CD4-positive, alpha-beta T cell treated with Interleukin-15 for 1 hour (primary cell): ENCODE measurements at regions not wholly inside any gene's neighbourhood (a gene's known extent, or its start where the extent isn't known, plus 50 kb on each side); places are given as distances from the start of the nearest gene placed in this dataset.

Experiments
- DNase-seq: peaks from one replicate; pipeline ENCODE4 v3.0.0-alpha.2; 2020

DNA sequence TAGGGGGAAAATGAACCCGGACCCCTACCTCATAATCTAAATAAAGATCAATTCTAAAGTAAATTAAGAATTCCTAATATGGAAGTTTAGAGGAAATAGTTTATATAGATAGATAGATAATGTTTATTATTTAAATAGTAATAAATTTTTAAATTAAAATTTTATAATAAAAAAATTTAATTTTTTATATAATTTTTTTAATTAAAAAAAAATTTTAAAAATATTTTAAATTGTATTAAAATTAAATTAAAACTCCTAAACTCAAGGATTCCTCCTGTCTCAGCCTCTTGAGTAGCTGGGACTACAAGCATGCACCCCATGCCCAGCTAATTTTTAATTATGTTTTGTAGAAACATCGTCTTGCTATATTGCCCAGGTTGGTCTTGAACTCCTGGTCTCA is 186.9 kb upstream of the VRK2 start:
- no peak for DNase-seq

GRCh38 chr2:57862153-57862552 is 184.5 kb upstream of the VRK2 start:
- no peak for DNase-seq

DNA sequence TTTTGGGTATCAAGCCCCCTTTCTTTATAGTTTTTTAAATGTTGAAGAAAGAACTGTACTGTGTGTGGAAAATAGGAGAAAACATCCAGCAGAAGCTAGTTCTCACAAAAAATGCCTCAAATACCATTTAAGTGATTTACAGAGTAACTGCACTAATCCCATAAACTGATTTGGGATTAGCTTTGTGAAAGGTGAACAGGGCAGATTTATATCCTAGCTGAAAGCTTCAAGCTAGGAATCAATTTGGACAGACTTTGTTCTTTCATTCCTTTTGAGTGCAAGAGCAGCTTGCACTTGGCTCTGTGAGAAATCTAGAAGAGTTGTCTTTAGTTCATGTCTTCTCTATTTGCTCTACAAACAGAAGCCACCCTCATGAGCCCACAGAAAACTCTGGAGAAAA is 183.9 kb upstream of the VRK2 start:
- no peak for DNase-seq

DNA sequence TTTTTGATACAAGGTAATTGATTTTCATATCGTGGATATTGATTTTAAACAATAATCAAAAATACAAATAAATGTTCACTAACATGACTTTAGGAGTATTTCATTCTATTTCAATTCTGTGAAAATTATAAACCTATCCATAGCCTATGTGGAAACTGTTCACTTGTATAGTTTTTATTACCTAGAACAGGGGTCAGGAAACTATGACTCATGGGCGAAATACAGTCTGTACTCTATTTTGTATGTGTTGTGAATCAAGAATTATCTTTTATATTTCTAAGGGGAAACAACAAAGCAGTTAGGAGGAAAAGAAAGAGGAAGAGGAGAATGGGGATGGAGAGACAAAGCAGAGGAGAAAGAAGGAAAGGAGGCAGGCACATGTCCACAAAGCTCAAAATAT is 181.7 kb upstream of the VRK2 start:
- DNase-seq = no peak

- no peak for DNase-seq
These were observed 178.9 kb upstream of the VRK2 start for GRCh38 chr2:57867730-57868129.

- no peak for DNase-seq
These were observed 177.9 kb upstream of the VRK2 start for GRCh38 chr2:57868619-57869139.

- no peak for DNase-seq
These were observed 176.8 kb upstream of the VRK2 start for GRCh38 chr2:57869758-57870344.

GRCh38 chr2:57876313-57876712 is 170.3 kb upstream of the VRK2 start:
- no peak for DNase-seq

DNA sequence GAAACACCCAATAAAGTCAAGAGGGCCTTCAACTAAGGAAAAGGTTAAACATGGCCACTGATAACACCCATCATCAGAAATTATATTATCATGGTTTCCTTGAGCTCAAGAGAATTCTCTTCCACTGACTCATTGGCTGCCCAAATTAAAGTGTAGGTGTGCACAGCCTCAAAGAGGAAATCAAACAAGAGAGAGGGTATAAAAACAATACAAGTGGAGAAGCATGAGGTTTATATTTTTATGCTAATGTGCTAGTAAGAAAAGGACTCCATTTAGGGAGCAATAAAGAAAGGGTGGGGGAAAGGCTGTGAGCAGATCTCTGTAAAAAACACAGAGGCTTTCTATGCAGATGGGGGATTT is 168.8 kb upstream of the VRK2 start:
- no peak for DNase-seq

DNA sequence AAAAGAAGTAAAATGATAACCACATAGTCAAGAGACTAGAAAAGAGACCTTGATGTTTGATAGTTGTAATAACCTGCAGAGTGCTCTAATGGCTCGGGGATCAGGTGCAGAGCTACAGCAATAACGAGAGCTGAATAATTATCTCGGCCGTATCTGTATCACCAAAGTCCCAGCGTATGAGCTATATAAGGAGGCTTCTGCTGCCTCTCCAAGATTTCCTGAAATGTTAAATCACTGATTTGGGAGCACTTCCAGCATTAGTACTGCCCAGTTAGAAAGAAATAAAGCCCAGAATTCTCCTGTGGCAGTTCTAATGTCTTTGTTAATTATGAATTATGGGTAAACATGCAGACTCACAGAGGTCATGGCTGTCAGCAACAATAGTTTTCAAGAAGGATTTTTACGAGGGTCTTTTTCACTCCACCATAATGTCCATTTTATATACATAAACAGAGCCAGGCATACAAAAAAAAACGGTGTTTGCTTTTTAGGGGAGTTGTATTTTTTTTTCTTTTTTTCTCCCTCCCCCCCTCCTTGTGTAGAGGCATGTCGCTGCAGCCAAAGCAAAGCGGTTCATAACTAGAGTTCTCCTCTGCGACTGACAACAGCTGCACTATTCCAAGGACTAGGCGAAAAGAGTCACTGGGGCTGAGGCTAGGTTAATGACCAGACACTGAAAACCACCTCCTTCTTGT is 168.3 kb upstream of the VRK2 start:
- DNase-seq = no peak

DNA sequence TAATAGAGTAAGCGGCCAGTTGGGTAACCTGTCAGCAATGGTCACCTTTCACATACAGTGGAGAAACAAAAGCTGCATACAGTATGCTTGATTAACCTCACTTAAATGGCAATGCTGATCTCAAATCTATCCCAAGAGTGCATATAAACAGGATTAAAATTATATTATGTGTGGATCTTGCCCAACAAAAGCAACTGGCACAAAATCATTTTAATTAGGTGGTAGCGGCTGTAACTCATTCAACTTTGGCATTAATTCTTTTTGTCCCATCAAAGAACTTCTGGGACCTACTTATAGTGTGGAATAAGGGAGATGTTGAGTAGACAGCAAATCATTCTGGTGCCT is 167.8 kb upstream of the VRK2 start:
- DNase-seq = no peak

DNA sequence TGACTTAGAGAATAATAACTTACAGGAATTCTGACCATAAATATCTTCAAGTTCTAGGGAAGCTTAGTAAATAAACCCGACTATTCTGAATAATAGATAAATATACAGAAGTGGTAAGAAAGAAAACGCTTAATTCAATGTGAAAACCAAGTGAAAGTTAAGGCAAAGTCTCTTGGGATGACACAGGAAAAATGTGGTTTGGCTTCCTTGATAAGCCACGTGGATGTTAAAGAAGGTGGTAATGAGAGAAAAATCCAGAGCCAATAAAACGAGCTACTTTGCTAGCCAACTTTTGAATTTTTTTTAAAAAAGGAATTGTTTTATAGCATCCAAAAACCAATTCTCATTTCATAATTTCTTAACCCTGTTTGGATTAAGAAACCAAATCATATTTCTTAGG is 166.2 kb upstream of the VRK2 start:
- no peak for DNase-seq

- no peak for DNase-seq
These were observed 165.6 kb upstream of the VRK2 start for GRCh38 chr2:57880967-57881366.

GRCh38 chr2:57881998-57882888 is 164.4 kb upstream of the VRK2 start:
- no peak for DNase-seq

DNA sequence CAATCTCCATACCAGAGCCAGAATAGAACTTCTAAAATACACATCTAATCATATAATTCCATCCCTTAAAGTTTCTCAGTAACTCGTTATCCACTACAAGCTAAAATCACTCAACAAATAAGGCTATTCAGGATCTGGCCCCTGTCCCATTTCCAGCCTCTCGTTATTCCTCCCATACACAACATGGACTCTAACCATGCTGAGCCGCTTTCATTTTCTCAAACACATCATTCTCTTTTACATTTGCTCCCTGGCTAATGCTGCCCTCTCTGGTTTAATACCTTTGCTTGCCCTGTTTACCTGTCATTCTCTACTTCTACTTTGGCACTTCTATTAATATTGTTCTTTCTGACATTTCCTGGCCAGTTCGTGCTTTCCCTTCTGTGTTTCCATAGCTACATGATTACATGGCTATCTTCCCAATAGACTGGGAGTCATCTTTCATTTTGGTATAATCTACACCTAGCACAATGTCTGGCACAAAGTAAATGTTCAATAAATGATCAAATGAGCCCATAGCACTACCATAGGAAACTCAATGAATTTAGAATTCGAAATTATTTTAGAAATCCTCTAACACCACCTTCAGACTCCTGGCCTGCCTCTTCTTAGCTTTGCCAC is 163.6 kb upstream of the VRK2 start:
- no peak for DNase-seq

DNA sequence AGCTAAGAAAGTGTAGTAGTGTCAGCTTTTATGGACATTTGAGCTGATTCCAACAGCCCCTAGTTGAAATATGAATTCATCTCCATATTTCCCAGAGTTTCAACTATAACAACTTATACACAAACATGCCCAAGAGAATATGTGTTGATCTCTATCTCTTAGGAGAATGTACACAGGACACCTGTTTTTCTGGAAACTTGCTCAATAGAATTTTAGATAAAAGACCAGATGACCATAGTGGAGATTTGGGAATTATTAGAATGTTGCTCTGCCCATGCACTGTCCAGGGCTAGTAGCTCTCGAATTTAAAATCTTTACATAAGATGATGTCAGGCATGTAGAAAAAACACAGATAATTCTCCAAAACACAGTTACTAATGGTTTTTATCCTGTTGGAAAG is 162.3 kb upstream of the VRK2 start:
- no peak for DNase-seq

DNA sequence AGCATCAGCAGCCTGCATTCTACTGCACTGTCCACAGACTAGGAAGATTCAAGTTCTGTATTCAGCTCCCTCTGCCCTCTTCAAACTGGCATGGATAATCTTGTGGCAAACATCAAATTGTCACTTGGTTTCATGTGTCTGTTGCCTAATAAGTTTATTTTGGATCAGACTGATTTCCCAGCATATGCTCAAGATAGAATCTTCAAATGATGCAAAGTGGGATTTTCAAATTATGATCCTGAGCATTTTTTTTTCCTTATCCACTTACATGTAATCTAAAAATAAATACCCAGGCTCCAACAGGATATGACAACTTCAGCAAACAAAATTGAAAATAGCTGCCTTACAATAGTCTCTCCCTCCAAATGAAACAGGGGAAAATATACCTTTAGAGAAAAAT is 160.9 kb upstream of the VRK2 start:
- no peak for DNase-seq

DNA sequence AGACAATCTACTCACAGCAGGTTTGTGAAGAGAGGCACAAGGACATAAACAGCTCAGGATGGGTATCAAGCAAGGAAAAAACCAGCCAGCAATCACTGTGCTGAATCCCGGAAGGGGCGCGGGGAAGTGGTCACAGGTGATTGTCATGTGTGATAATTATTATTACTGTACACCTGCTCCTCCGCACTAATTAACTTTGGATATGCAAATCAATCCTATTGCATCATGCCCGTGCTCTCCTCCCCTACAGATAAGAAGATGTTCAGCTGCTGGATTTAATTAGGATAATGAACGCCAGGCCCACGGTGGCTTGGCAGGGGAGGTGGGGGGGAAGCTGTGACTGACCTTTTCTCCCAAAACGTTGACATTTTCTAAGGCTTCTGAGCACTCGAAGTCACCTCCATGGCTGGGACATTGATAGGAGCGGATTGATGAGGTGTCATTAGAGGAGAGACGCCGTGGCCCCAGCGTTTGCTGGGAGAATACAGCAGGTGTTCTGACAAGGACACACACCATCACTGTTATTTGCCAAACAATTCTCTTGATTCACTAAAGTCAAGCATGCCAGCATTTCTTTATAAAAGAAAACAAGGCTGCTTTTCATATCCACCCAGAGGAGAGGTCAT is 160.3 kb upstream of the VRK2 start:
- no peak for DNase-seq

DNA sequence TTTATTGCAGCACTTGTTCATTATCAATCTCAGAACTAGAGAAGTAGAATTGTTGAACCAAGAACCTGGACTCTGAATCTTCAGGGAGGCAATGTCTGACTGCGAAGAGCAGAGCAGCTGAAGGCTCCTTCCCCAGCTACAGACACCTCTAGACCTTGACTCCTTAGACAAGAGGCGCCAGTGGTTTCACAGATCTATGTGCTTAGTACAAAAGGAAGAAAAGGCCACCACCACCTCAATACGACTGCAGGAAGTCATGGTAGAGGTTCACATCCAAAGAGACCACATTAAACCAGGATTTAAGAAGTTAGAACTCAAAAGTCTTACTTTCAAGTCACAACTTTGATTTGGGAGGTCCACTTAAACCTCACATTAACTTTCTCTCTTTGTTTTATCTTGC is 158.1 kb upstream of the VRK2 start:
- DNase-seq = no peak

- DNase-seq = no peak
These were observed 156.1 kb upstream of the VRK2 start for GRCh38 chr2:57890464-57890863.

- DNase-seq = no peak
These were observed 155.4 kb upstream of the VRK2 start for GRCh38 chr2:57891086-57891712.

DNA sequence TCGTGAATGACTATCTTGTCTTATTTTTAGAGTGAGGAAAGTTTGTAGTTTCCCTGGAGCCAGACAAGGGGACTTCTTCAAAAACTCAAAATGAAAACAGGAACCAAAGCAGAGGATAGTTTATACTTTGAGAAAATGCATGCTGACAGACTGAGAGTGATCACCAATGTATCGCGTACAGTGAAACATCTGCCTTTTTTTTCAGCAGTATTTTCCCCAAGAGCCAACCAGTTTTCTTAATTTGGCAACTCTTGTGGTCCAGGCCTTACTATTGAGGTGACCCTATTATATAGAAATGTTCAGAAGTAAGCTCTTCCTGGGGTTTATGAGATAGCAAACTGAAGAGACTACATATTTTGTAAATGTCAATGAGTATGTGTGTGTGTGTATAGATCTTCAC is 153.7 kb upstream of the VRK2 start:
- DNase-seq = no peak

DNA sequence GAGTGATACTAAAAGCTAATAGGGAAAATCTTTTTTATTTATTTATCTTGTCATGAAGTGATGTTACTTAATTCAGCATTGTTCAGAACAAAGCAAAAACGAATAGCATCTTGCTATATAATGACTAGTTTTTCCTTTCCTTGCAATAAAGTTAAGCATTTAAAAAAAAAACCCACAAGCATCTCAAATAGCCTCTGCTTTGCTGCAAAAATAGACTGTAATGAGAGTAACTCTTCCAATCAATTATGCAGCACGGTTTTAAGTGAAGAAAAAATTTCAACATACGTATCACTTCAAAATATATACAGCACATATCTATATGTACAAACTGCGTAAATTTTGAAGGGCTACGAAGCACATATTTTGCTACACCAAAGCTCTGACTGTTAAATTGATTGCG is 153.3 kb upstream of the VRK2 start:
- no peak for DNase-seq
